A549 (cell line): ENCODE measurements at regions not wholly inside any gene's neighbourhood (a gene's known extent, or its start where the extent isn't known, plus 50 kb on each side); places are given as distances from the start of the nearest gene placed in this dataset.

Source experiments
- ATAC-seq, 2 experiments: fragments of 200-7000 bp in 1 of 2; fragments of >200 bp in 1 of 2; cut with Nextera tagmentation in 1 of 2; cut with Tn5 transposase in 1 of 2; 3 replicates each; pipeline versions ENCODE4 v1.8.0 to v1.9.1; 2018 to 2020; ENCODE audit warnings: mild to moderate bottlenecking in 1 of 2, moderate library complexity in 1 of 2
- CTCF ChIA-PET: fragments of 300-600 bp; sonication (Branson Sonifier 250); formaldehyde crosslinking; extraction: SDS; loops from one replicate; lab custom pipeline; 2021; ENCODE audit warnings: antibody characterized with exemption, inconsistent platforms; lab: Yijun Ruan, JAX
- POLR2A ChIA-PET: fragments of 350-600 bp; formaldehyde crosslinking; extraction: SDS; loops from one replicate; lab custom pipeline; 2021; ENCODE audit warnings: antibody characterized with exemption, inconsistent platforms; lab: Yijun Ruan, JAX
- DNase-seq, 2 experiments: peaks; one replicate each; pipeline versions ENCODE4 v3.0.0 to v3.0.0-alpha.2; 2011 to 2016; ENCODE audit warnings: low read depth in 1 of 2, low spot score in 1 of 2
- FAIRE-seq: peaks from 2 replicates; lab custom pipeline; 2011; peaks lifted over from hg19 to GRCh38; lab: Jason Lieb, UNC
- H3K27ac ChIP-seq, 2 experiments: fragments of >200 bp; sonication (Bioruptor Twin); formaldehyde crosslinking; 3 replicates each; pipeline ENCODE4 v1.5.1; 2016 to 2017
- H3K4me1 ChIP-seq: fragments of >200 bp; sonication (Bioruptor Twin); formaldehyde crosslinking; 3 replicates; pipeline ENCODE4 v1.6.1; 2016
- H3K4me2 ChIP-seq: fragments of >200 bp; sonication (Bioruptor Twin); formaldehyde crosslinking; 3 replicates; pipeline ENCODE4 v1.6.1; 2016
- H3K4me3 ChIP-seq: fragments of >200 bp; sonication (Bioruptor Twin); formaldehyde crosslinking; 3 replicates; pipeline ENCODE4 v1.5.1; 2016
- H3K9me3 ChIP-seq: fragments of >200 bp; sonication (Bioruptor Twin); formaldehyde crosslinking; 3 replicates; pipeline ENCODE4 v1.6.1; 2016
- BCL3 ChIP-seq: fragments of >200 bp; sonication (Bioruptor Twin); formaldehyde crosslinking; IDR thresholded peaks from 3 replicates; pipeline ENCODE4 v1.6.1; 2016
- BHLHE40 ChIP-seq: IDR thresholded peaks from 2 replicates; pipeline ENCODE4 v1.6.1; 2012; ENCODE audit warnings: low read depth, low read length, inconsistent platforms
- CEBPB ChIP-seq, 2 experiments: fragments of >200 bp in 1 of 2; sonication (Bioruptor Twin) in 1 of 2; formaldehyde crosslinking in 1 of 2; IDR thresholded peaks; 2 replicates each; pipeline ENCODE4 v1.6.1; 2012 to 2016
- CHD2 ChIP-seq: fragments of 150-350 bp; IDR thresholded peaks from 2 replicates; pipeline ENCODE4 v1.6.1; 2014; ENCODE audit warnings: low read length; ENCODE audit not compliant: partially characterized antibody
- CHD4 ChIP-seq: fragments of 200-600 bp; sonication (generic); IDR thresholded peaks from 2 replicates; pipeline ENCODE4 v1.6.1; 2016; ENCODE audit warnings: antibody characterized with exemption, mild to moderate bottlenecking, borderline replicate concordance
- CTCF ChIP-seq: fragments of >200 bp; sonication (Bioruptor Twin); formaldehyde crosslinking; IDR thresholded peaks from 3 replicates; pipeline ENCODE4 v1.5.1; 2016
- E2F6 ChIP-seq: IDR thresholded peaks from 2 replicates; pipeline ENCODE4 v1.6.1; 2012; ENCODE audit warnings: low read depth, borderline replicate concordance
- EP300 ChIP-seq, 2 experiments: fragments of >200 bp; sonication (Bioruptor Twin); formaldehyde crosslinking; IDR thresholded peaks; 2 replicates in 1 of 2; 3 replicates in 1 of 2; pipeline ENCODE4 v1.6.1; 2016 to 2017
- ESRRA ChIP-seq: fragments of 150-350 bp; IDR thresholded peaks from 2 replicates; pipeline ENCODE4 v1.6.1; 2014; ENCODE audit warnings: mild to moderate bottlenecking, low read length, borderline replicate concordance
- FOSB ChIP-seq: fragments of 250-450 bp; sonication (Bioruptor Pico); IDR thresholded peaks from 2 replicates; pipeline ENCODE4 v1.5.0; 2020; ENCODE audit warnings: mild to moderate bottlenecking, moderate library complexity
- GATA3 ChIP-seq: IDR thresholded peaks from 2 replicates; pipeline ENCODE4 v1.6.1; 2012; ENCODE audit warnings: borderline replicate concordance
- HES2 ChIP-seq: fragments of >200 bp; sonication (Bioruptor Twin); formaldehyde crosslinking; IDR thresholded peaks from 2 replicates; pipeline ENCODE4 v1.6.1; 2016
- JUN ChIP-seq, 2 experiments: fragments of >200 bp; sonication (Bioruptor Twin); formaldehyde crosslinking; IDR thresholded peaks; 2 replicates in 1 of 2; 3 replicates in 1 of 2; pipeline ENCODE4 v1.6.1; 2016 to 2017
- KDM1A ChIP-seq: fragments of 200-600 bp; sonication (generic); IDR thresholded peaks from 2 replicates; pipeline ENCODE4 v1.6.1; 2016; ENCODE audit warnings: low read depth, mild to moderate bottlenecking
- KDM5A ChIP-seq: fragments of 200-600 bp; sonication (generic); IDR thresholded peaks from 2 replicates; pipeline ENCODE4 v1.6.1; 2016; ENCODE audit warnings: antibody characterized with exemption, mild to moderate bottlenecking
- MAZ ChIP-seq: fragments of 150-350 bp; IDR thresholded peaks from 2 replicates; pipeline ENCODE4 v1.6.1; 2014; ENCODE audit warnings: antibody characterized with exemption, low read depth, low read length, borderline replicate concordance
- MYC ChIP-seq: IDR thresholded peaks from 2 replicates; pipeline ENCODE4 v1.6.1; 2012; ENCODE audit warnings: mild to moderate bottlenecking, inconsistent platforms, low read length, improper control_type of control experiment, borderline replicate concordance
- PBX3 ChIP-seq: IDR thresholded peaks from 2 replicates; pipeline ENCODE4 v1.6.1; 2012
- PHF8 ChIP-seq: fragments of 200-600 bp; sonication (generic); IDR thresholded peaks from 2 replicates; pipeline ENCODE4 v1.6.1; 2016; ENCODE audit warnings: low read depth, mild to moderate bottlenecking, antibody characterized with exemption, moderate library complexity, borderline replicate concordance
- RARB ChIP-seq: fragments of 250-450 bp; sonication (Bioruptor Pico); IDR thresholded peaks from 2 replicates; pipeline ENCODE4 v1.8.0; 2021; ENCODE audit warnings: mild to moderate bottlenecking, moderate library complexity
- RFX5 ChIP-seq: fragments of 450-650 bp; IDR thresholded peaks from 2 replicates; pipeline ENCODE4 v1.7.1; 2014; ENCODE audit warnings: antibody characterized with exemption, mild to moderate bottlenecking, moderate library complexity
- USF2 ChIP-seq: fragments of 450-650 bp; IDR thresholded peaks from 2 replicates; pipeline ENCODE4 v1.6.1; 2014; ENCODE audit warnings: antibody characterized with exemption
- ZNF302 ChIP-seq: fragments of 250-450 bp; sonication (Bioruptor Pico); IDR thresholded peaks from 2 replicates; pipeline ENCODE4 v1.9.0; 2021; ENCODE audit warnings: inconsistent platforms, mild to moderate bottlenecking, moderate library complexity
- WGBS: methylation state at CpG from one replicate; pipeline ENCODE4 v1.1.6; 2017; ENCODE audit errors: missing lambda C conversion rate; 5-methylcytosine and 5-hydroxymethylcytosine counted together

- POLR2A ChIA-PET: no interaction called here
- no peak for DNase-seq
- TF ChIP-seq E2F6 (no peak), PHF8 (no peak), EP300 (IDR thresholded peaks at IDR 0.05) (no peak), RFX5 (no peak), CTCF (no peak), KDM1A (no peak), ZNF302 (CRISPR knock-in tag) (no peak), BCL3 (no peak), FOSB (CRISPR knock-in tag) (no peak), JUN (IDR thresholded peaks at IDR 0.05) (no peak), CHD2 (no peak), RARB (CRISPR knock-in tag) (no peak), ESRRA (no peak)
Observed at GRCh38 chr15:68871507-68871906, 50.8 kb upstream of the ANP32A start.

GRCh38 chr15:68874788-68875187, 54.1 kb upstream of the ANP32A start:
- no peak for TF ChIP-seq USF2
- no peak for TF ChIP-seq PBX3
- TF ChIP-seq CHD4: no peak
- TF ChIP-seq MYC: no peak
- no peak for TF ChIP-seq GATA3
- no peak for TF ChIP-seq RFX5
- no peak for TF ChIP-seq KDM5A
- TF ChIP-seq HES2: no peak
- TF ChIP-seq CEBPB (IDR thresholded peaks at IDR 0.05): no peak
- TF ChIP-seq MAZ: no peak
- TF ChIP-seq BHLHE40: no peak
- H3K4me1 ChIP-seq: no peaks in the 10 kb centered on the region; the same call in 2 of the 3 replicates
- FAIRE-seq (no peak), ATAC-seq (peak; percentile 30 to 35; a peak in 4 of 6 replicates), DNase-seq (no peak)
- ChIA-PET POLR2A (no interaction called here), CTCF (interaction anchor here (0.7 to 8.3 kb wide), 57 partner anchors 10 to 637 kb away, joined by 3 to 110 read pairs (median 10); no protein-coding TSS in a partner anchor)
- 61% methylated on average over 7 of the region's 7 CpGs for WGBS
- no peak overlapping the region for H3K27ac ChIP-seq
- no peaks in the 10 kb centered on the region for H3K9me3 ChIP-seq
- no peak overlapping the region for H3K4me2 ChIP-seq
- H3K4me3 ChIP-seq: no peak overlapping the region

More at GRCh38 chr15:68871507-68871906, 50.8 kb upstream of the ANP32A start:
- H3K4me1 ChIP-seq: no peaks in the 10 kb centered on the region; the same call in 2 of the 3 replicates
- FAIRE-seq (peak; percentile 7), ATAC-seq (no peak)
- CTCF ChIA-PET: interaction anchor here (0.8 to 8.3 kb wide), 11 partner anchors 11 to 321 kb away, joined by 3 to 110 read pairs (median 4); no protein-coding TSS in a partner anchor
- no peaks in the 10 kb centered on the region for H3K9me3 ChIP-seq
- no peak overlapping the region for H3K4me2 ChIP-seq
- H3K4me3 ChIP-seq: no peak overlapping the region
- no peak overlapping the region for H3K27ac ChIP-seq
